HuH-7 (cell line): ENCODE measurements at regions not wholly inside any gene's neighbourhood (a gene's known extent, or its start where the extent isn't known, plus 50 kb on each side); places are given as distances from the start of the nearest gene placed in this dataset.
A peak's percentile ranks its signal among the peaks of the same experiment; 100 is the strongest.

ENCODE experiments used
- DNase-seq: peaks from one replicate; pipeline ENCODE4 v3.0.0; 2011; ENCODE audit warnings: low spot score

GRCh38 chr9:99544526-99544925 is 277.2 kb upstream of the NR4A3 start:
- DNase-seq: no peak

DNA sequence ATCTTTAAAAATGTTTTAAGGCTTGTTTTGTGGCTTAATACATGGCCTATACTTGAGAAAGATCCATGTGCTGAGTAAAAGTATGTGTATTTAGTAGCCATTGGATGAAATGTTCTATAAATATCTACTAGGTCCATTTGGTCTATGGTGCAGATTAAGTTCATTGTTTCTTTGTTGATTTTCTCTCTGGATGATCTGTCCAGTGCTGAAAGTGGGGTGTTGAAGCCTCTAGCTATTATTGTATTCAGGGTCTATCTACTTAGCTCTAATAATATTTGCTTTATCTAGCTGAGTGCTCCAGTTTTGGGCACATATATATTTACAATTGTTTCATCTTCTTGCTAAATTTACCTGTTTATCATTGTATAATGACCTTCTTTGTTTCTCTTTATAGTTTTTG is 272.2 kb upstream of the NR4A3 start:
- DNase-seq: no peak

DNA sequence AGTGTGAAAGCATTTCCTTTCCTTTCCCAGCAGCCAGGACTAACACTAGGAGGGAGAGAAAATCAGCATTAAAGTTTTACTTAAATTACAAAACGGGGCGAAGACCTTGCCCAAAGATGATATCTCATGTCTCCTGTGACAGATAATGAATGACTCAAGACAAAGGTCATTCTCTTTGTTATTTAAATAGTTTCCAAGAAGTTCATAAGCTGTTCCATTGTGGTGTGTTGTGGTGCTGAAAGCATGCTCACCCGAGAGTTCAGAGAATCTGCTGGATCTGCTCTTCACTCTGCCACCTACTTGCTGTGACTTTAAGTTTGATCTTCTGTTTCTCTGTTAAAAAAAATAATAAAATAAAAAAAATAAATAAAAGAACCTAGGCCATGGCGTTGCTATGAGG is 265.9 kb upstream of the NR4A3 start:
- no peak for DNase-seq

GRCh38 chr9:99556998-99557397 is 264.7 kb upstream of the NR4A3 start:
- DNase-seq: no peak

DNA sequence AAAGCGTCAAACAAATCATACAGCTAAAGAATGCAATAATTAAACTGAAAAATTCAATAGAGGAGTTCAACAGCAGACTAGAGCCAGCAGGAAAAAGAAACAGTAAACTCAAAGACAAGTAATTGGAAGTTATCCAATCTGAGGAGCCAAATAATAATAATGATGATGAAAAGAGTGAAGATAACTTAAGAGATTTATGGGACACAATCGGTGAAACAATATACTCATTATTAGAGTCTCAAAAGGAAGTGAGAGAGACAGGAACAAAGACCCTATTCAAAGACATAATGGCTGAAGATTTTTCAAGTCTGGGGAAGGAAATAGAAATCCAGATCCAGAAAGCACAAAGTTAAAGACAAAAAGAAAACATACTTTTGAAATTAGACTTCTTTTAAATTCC is 263.9 kb upstream of the NR4A3 start:
- DNase-seq: no peak

DNA sequence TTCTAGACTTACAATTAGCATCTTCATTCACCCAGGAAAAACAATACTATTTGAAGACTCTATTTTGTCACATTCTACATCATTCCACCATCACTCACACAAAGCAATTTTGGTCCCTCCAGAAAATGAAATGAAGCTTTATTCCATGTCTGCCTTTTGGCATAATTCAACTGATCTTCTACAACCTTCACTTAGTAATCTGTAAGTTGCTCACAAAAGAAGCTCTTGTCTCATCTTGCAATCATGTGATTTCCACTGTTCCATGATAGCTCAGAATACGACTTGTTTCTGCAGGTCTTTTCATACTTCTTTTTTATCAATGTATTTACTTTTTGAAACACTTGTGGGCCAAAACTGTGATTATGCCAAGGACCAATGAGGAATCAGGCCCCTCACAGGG is 261.9 kb upstream of the NR4A3 start:
- DNase-seq: no peak

GRCh38 chr9:99560561-99560960 is 261.1 kb upstream of the NR4A3 start:
- no peak for DNase-seq

GRCh38 chr9:99561509-99561917 is 260.2 kb upstream of the NR4A3 start:
- no peak for DNase-seq

DNA sequence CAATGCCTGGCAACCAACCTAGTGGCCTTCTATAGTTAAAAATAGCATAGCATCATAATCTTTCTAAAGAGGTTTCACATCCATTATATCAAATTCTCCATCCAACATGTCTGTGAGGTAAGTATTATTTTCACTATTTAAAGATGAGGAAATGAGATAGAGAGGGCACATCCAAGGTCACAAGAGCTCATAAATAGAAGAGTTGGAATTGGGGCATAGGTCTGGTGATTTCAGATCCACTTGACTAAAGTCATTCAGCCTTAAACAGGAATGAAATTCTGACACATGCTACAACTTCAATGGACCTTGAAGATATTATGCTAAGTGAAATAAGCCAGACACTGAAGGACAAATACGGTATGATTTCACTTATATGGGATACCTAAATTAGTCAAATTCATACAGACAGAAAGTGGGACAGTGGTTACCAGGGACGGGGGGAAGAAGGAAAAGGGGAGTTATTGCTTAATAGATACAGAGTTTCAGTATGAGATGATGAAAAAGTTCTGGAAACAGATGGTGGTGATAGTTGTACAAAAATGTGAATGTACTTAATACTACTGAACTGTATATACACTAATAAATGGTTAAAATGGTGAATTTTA is 259.6 kb upstream of the NR4A3 start:
- no peak for DNase-seq

- peak; percentile 12 for DNase-seq
Measured at GRCh38 chr9:99563364-99563763, 258.3 kb upstream of the NR4A3 start.

DNA sequence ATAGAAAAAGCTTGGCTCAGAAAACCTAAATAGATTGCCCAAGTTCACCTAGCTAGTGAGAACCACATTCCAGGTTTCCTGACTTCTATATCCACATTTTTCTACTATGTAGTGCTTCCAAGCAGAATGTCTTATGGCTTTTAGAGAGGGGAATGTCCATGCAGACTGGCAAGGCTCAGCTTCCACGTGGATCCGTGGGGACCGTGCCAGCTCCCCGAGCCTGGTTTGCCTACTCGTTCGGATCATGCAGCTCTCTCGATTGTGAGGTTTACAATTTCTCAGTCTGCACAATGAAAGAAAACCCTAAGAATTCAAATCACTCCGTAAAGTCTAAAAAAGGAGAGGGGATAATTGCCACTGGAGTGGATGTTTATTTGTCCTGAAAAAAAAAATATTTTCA is 256.5 kb upstream of the NR4A3 start:
- no peak for DNase-seq

- no peak for DNase-seq
Measured at GRCh38 chr9:99567436-99567835, 254.2 kb upstream of the NR4A3 start.

DNA sequence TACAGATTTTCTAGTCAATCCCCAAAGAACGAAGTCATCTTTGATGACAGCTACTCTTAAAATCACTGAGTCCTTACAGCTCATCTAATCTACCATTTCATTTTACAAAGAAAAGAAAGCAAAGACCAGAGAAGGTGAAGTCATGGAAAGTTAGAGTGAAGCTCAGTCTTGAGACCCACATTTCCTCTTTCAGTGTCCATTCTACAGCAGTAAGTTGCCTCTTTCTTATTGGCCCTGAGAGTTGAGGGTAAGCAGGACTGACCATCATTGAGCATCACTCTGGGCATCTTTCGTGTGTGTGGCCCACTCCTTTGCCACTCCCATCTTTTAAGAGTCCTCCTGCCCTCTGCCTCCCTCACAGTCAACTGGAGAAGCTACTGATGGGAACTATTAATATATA is 251.8 kb upstream of the NR4A3 start:
- DNase-seq: no peak

DNA sequence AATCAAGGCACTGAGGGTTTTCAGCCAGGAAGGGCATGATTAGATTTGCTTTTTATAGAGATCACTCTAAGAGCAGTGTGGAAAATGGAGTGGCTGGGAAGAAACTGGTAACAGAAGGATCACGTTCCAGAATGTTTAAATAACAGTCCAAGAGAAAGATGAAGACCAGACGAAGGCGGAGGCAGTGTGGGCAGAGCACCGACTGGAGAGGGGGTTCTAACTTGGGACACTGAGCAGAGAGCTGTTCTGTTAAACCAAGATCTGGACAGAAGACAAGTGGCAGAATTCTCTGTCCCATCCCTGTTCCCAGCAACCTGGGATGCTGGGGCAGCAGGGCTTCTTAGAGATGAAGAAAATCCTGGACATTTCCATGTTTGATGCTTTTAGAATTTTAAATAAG is 249.1 kb upstream of the NR4A3 start:
- DNase-seq: no peak

- no peak for DNase-seq
Measured at GRCh38 chr9:99573085-99573484, 248.6 kb upstream of the NR4A3 start.

- no peak for DNase-seq
Measured at GRCh38 chr9:99573886-99574285, 247.8 kb upstream of the NR4A3 start.

GRCh38 chr9:99576002-99576401 is 245.7 kb upstream of the NR4A3 start:
- peak; percentile 36 for DNase-seq

- DNase-seq: no peak
Measured at GRCh38 chr9:99576876-99577275, 244.8 kb upstream of the NR4A3 start.

- DNase-seq: no peak
Measured at GRCh38 chr9:99577351-99577750, 244.3 kb upstream of the NR4A3 start.

DNA sequence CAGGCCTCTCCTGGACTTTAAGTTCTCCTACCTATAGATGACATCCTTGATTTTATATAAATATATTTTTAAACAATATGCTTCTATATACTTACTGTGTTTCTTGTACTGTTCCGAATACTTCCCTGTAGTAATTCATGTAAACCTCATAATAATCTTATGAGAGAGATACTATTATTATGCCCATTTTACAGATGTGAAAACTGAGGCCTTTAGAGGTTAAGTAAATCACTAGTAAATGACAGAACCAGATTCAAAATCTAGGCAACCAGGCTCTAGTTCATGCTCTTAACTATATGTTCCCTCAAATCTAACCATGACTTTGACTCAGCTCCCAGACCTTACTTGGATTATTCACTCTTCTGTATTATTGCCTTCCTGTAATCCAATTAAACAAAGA is 243.0 kb upstream of the NR4A3 start:
- no peak for DNase-seq

- no peak for DNase-seq
Measured at GRCh38 chr9:99579964-99580363, 241.7 kb upstream of the NR4A3 start.

- no peak for DNase-seq
Measured at GRCh38 chr9:99582814-99583213, 238.9 kb upstream of the NR4A3 start.

DNA sequence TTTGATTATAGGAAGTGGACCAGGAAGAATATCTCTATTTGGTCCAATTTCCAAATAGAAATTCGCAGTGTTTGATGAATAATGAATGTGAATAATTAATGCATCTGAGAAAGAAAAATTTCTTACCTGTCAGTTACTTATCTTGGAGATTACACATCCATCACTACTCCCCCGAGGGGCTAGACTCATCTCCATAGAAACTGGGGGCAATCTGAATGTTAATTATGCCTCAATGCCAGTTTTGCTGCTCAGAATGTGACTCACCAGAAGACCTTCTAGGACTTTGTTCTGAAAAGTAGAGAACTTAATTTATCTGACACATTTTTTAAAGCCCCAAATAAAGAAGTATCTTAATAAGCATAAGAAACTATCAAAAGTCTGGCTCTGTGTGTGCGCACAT is 233.4 kb upstream of the NR4A3 start:
- no peak for DNase-seq

GRCh38 chr9:99588747-99589146 is 232.9 kb upstream of the NR4A3 start:
- no peak for DNase-seq

DNA sequence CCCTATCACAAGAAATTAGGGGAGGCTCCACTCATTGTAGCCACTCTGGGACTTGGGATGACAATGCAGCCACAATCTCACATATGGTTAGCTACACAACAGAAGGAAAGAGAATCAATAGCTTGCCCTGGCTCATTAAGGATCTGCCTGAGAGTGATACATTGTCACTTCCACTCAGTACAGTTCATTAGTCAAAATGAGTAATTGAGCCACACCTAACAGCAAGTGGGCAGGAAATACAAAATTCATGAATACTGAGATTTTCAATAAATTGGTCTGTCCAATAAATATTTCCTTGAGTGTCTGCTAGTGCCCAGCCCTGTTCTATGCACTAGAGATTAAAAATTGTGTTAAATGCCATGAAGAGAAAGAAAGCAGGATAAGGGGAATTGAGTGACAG is 231.3 kb upstream of the NR4A3 start:
- no peak for DNase-seq
